CMK (cell line): ENCODE measurements at regions not wholly inside any gene's neighbourhood (a gene's known extent, or its start where the extent isn't known, plus 50 kb on each side); places are given as distances from the start of the nearest gene placed in this dataset.
A peak's percentile ranks its signal among the peaks of the same experiment; 100 is the strongest.

ENCODE experiments used
- DNase-seq: peaks from one replicate; pipeline ENCODE4 v3.0.0-alpha.2; 2010; ENCODE audit warnings: low read depth

GRCh38 chr6:104574135-104574750 is 285.5 kb downstream of the HACE1 start:
- DNase-seq = no peak

- DNase-seq = no peak
Observed at GRCh38 chr6:104573350-104573749, 286.4 kb downstream of the HACE1 start.

- no peak for DNase-seq
Observed at GRCh38 chr6:104572901-104573300, 286.8 kb downstream of the HACE1 start.

DNA sequence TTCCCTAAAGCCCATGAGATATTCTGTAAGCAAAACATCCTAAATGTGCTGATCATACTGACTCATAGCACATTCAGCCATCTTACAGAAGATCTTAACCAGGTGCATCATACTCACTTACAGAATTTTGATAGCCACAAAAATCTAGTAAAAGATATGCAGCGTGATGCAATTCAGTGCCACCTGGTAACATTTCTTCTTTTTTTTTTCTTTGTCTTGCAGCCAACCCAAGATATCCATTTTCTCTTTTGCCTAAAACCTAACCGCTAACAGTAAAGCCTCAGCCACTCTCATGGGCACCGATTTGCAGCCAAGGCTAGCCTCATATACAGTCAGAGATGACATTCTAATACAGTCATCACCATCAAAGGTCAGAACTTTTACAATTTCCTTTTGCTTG is 293.3 kb downstream of the HACE1 start:
- no peak for DNase-seq

GRCh38 chr6:104563306-104563705 is 296.4 kb downstream of the HACE1 start:
- no peak for DNase-seq

DNA sequence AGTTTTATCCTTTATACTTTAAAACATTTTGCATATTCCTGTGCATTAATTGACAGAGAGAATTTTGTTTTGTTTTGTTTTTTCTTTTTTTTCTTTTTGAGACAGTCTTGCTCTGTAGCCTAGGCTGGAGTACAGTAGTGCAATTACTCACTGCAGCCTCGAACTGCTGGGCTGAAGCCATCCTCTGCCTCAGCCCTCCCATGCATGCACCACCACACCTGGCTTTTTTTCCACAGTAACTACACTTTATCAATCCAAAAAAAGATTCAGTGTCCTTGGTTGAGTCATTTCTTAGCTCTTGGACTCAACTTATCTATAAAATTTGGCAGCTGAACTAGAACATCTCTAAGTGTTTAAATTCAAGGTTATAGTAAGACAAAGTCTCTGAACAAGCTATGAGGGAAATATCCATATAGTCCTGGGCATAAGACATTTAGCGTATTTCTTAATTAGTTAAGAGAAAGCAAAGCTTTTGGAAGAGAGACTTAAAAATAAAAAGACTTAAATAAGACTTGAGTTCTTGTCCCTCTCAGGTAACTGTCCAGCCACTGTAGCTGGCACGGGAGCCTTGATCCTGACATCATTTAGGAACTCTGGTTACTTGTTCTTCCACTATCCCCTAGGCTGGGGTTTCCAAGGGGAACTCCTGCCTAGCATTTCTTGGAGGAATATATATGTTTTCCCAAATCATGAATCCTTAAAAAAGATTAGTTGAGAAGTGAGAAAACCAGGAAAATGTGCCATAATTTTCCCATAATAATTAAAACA is 300.1 kb downstream of the HACE1 start:
- DNase-seq = no peak

- no peak for DNase-seq
Observed at GRCh38 chr6:104558746-104559145, 301.0 kb downstream of the HACE1 start.

- DNase-seq = no peak
Observed at GRCh38 chr6:104548297-104548696, 311.4 kb downstream of the HACE1 start.

DNA sequence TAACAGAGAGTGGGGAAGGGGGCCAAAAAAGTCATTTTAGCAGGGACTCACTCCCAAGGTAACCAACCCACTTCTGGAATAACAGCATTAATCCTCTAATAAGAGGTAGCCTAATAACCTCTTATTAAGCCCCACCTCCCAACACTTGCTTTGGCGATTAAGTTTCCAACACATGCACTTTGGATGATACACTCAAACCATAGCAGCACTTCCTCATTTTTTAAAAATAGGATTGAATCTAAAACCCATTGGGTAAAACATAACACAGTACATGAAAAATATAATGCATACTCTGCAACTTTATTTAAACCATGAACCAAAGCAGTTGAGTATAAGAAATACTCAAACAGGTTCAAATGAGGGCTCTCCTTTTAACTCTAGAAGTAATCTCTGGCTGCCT is 318.3 kb downstream of the HACE1 start:
- DNase-seq = no peak

DNA sequence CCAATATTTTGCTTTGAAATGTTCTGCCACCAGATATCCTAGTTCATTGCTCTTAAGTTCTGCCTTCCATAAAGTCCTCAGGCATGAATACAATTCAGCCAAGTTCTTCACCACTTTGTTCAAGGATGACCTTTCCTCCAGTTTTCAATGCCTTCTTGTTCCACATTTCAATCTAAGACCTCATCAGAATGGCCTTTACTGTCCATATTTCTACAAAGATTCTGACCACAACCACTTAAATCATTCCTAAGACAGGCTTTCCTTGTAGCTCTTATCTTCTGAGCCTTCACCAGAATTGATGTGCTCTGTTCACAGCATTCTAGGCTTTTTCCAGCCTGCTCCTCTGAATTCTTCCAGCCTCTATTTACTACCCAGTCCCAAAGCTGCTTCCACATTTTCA is 319.0 kb downstream of the HACE1 start:
- DNase-seq = no peak

DNA sequence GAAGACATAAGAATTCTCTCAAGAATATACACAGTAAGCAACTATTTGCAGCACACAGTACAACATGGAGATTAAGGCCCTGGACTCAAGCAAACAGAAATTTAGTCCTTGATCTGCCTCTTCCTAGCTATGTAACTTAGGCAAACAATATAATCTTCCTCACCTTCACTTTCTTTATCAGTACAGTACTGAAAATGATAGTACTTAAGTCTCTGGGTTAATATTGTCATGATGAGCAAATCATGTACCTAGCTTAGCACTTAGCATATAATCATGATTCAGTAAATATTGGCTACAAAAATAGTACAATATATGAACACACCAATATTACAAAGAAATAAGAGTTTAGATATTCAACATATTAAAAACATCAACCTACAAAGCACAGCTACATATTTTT is 320.5 kb downstream of the HACE1 start:
- no peak for DNase-seq

- DNase-seq = no peak
Observed at GRCh38 chr6:104537872-104538271, 321.8 kb downstream of the HACE1 start.

- no peak for DNase-seq
Observed at GRCh38 chr6:104537180-104537579, 322.5 kb downstream of the HACE1 start.

GRCh38 chr6:104532462-104532861 is 327.3 kb downstream of the HACE1 start:
- DNase-seq = no peak

GRCh38 chr6:104531646-104532045 is 328.1 kb downstream of the HACE1 start:
- no peak for DNase-seq

GRCh38 chr6:104527761-104528415 is 331.8 kb downstream of the HACE1 start:
- DNase-seq = no peak

GRCh38 chr6:104527311-104527710 is 332.4 kb downstream of the HACE1 start:
- DNase-seq = no peak

- DNase-seq = no peak
Observed at GRCh38 chr6:104526376-104526775, 333.3 kb downstream of the HACE1 start.

DNA sequence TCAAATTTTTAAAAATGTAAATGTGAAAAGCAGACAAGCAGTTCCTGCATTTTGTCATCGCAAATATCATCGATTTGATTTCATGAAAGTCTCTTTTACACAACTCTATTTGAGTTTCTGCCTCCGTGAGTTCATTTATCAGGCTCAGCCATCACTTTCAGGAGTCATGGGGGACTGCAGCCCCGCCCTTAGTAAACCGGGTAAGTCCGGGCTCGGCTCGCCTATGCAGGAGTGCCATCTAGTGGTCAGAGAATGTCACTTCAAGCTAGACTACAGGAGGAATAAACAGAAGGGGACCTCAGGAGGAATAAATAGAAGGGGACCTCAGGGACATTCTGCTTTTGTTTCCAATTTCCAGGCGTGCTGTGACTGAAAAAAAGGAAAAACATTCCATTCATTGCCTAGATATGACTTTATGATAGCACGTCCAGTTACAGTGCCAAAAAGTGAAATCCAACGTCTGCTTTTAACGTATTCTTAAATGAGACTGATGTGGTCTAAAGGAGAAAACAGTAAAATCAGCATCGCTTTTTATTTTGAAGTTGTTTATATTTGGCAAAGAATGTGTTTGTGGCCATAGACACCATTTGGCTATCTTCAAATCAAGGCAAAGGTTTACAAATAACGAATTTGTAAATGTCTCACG is 333.9 kb downstream of the HACE1 start:
- peak; percentile 36 for DNase-seq

DNA sequence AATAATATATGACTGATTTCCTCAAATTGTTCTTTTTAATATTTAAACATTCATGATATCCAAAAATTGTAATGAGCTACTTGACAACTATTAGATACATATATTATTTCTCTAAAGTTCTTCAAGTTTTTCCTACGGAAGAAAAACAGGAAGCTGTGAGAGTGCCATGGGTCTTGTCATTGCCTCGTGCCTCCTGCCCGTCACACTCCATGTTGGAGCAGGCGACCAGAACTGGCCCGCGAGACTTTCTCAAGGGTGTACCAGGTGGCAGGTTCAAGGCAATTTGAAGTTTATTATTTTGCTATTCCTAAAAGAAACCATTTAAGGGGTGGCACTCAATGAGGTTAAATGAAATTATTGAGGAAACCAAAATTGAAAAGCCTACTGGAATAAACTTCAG is 337.2 kb downstream of the HACE1 start:
- no peak for DNase-seq

DNA sequence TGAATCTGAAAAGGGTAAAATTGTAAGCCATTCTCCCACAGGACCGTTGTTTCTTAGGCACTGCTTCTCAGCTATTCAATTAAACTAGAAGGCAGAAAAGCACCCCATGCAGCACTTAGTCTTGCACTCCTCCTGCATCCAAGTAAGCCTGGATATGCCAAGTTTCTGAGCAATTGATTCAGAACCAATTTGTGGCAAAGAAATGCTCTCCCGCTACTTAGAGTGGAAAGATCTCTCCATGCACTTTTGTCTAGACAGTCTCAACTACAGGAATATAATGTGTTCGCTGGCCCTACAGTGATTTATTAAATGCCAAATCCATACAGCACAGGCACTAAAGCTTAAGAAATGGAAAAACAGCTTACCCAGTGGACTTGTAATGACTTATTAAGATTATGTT is 338.5 kb downstream of the HACE1 start:
- no peak for DNase-seq

- DNase-seq = no peak
Observed at GRCh38 chr6:104519566-104519965, 340.2 kb downstream of the HACE1 start.

GRCh38 chr6:104509355-104509754 is 350.4 kb downstream of the HACE1 start:
- DNase-seq = no peak
